ENCODE measurements at regions not wholly inside any gene's neighbourhood (a gene's known extent, or its start where the extent isn't known, plus 50 kb on each side); places are given as distances from the start of the nearest gene placed in this dataset.

DNA sequence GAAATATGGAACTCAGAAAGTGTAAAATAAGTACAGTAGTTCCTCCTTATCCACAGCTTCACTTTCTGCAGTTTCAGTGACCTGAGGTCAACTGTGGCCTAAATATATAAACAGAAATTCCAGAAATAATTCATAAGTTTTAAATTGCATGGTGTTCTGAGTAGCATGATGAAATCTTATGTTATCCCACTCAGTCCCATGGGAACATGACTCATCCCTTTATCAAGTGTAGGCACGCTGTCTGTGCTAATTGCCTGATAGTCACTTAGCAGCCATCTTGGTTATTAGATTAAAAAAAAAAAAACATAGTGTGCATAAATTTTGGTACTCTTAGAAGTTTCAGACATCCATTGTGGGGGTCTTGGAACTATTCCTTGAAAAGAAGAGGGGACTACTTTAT lies 983.4 kb upstream of the ADGRL3 start:
- no peak for DNase-seq

DNA sequence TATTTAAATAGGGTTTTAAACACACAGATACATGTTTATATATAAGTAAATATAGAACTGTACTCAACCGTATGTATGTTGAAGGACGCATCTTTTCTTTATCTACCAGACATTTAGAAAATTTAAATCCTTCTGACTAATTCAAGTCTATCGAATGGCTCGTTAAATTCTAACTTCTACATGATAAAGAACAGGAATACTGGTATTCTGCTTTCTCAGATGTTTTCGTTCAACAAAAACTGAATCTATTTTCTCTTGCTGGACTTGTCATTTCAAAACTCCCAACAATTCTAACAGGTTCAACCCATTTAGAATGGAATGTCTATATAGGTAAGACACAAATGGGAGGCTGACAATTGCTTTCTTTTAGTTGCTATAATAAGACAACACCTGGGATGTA lies 978.3 kb upstream of the ADGRL3 start:
- no peak for DNase-seq

DNA sequence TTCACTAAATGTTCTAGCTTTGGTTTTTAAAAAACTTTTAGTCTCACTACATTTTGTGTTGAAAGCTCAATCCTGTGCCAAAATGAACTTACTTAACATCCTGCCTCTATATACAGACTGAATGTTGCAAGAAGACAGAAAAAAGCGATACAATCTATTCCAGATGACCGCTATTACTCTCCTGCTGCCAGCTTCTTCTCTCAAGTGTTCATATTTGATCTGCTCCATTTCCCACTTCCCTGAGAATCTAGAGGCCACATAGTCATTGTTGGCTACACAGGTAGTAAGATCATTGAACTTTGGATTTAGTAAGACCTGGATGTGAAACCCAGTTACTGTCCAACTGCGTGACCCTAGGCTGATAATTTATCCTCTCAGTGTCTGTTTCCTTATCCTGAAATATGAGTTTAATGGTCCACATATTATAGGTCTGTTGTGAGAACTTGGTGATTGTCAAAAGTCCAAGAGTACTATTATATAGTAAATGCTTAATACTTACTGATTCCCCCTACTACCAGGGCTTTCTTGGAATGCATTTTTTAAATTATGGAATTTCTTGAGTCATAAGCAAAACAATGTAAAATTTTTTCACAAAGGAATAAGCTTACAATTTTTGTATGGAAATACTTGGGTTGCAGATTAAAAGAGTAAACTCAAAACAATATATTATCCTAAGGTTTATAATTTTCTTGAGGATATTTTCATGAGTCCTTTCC lies 976.8 kb upstream of the ADGRL3 start:
- DNase-seq, result no peak

DNA sequence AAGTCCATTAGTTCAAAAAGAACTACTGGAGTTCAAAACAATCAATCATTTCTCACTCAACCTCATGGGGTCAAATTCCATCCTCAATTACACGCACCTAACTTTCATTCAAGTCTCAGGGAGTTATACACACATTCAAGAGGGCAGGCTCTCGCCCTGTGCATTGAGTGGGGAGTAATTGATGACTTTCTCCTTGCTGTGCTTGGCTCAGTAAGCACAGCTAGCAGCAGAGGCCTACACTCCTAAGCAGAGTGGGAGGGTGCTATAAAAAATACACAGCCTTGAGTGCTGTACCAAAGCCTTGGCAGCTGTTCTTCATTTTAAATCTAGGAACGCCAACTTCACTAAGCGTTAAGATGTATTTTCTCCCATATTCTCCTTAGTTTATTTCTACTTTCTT lies 958.3 kb upstream of the ADGRL3 start:
- no peak for DNase-seq

DNA sequence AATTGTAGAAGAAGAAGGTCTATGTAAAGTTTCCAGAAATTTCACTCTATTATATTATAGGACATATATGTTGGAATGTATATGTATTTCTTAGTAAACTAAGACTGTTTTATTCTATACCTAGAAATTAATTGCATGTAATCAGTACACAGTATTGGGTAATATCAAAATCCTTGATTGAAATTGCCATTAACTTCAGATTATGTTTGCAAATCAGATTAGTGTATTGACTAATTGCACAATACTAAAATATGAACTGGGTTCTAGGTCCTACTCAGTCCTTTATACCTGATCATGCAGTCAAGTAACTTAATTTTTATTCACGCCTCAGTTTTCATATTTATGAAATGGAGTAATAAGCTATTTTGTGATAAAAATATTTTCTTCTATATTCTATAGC lies 950.3 kb upstream of the ADGRL3 start:
- DNase-seq, result no peak

DNA sequence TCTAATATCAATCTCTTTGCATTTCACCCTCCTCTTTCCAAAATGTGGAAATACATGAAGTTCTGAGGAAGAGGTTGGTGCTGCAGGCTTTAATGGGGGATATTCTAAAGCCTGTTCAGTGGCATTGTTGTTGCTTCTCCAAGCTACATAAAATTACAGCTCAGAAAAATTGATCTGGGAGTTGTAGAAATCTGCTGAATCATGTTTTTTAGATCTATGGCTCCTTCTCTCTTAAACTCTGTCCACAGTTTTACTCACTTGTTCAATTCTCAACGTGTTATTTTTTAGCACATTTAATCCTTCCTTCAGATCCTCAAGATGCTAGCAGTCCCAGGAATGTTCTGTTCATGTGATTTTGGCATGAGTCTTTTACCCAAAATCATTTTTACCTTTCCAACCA lies 949.5 kb upstream of the ADGRL3 start:
- DNase-seq, result no peak

DNA sequence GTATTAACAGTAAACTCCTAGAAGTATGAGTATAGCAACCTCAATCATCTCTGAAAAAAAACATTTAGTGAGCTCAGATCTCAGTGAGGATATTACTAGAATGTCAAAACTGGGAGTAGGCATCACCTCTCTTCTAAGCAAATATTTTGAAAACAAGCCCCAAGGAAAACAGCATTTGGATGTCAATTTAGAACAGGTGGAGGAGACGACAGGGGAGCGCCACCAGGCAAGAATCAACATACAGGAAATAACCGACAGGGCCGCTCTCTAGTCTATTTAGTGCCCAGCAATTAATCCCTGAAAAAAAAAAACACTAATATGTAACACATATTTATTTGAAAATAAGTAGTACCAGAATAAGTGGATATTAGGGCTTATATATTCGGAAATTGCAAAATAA lies 940.3 kb upstream of the ADGRL3 start:
- no peak for DNase-seq

DNA sequence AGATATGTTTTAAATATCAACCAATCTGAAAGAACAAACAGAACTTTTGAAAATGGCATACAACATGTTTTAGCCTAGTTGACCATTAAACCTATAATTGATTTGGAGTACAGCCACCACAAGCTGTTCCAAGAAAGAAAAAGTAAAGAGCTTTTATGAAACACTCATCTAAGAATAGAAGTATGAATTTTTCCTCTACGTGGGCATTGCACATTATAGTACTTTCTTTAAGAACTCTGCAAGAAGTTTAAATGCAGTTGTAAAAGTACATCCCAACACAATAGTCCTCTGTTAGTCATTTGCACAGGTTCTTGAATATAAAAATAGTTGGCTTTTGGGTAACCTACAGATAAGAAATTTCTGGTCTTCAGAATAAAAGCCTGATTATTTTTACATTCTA lies 933.6 kb upstream of the ADGRL3 start:
- no peak for DNase-seq

DNA sequence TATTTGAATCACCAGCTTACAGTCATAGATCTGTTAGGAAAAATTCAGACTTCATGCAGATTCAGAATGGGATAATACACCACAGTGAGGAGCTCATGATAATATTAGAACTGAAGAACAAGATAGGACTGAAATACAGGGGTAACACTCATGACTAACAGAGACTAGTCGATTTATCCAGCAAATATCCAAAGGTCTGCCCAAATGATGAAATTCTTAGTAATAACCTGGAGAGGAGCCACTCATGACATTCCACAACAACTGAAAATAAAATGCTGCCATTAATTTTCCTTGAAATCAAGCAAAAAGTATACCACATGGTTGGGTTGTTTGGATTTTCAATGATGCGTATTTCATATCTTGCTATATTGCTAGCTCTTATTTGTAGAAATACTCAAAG lies 903.7 kb upstream of the ADGRL3 start:
- no peak for DNase-seq

DNA sequence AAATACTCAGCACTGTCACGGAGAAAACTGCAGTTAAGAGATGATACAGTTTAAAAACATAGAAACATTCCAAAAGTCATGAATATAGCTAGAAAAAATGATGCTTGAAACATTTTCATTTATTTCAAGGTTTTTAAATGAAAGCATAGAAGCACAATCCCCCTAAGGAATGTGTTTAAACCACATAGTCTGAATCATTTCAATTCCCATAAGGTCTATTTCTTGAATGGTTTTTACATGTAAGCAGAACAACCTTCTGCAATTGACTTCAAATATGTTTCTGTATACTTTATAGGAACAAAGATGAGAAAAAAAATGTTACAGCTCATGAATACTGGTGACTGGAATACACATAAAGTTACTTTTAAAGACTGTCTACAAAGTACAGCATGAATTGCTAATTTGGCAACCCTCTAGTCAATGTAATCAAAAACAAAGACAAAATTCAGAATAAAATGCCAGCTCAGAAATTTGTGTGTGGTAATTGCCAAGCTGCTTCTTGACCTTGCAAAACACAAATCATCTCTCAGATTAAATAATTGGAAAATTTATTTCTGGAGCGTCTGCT lies 886.4 kb upstream of the ADGRL3 start:
- no peak for DNase-seq

DNA sequence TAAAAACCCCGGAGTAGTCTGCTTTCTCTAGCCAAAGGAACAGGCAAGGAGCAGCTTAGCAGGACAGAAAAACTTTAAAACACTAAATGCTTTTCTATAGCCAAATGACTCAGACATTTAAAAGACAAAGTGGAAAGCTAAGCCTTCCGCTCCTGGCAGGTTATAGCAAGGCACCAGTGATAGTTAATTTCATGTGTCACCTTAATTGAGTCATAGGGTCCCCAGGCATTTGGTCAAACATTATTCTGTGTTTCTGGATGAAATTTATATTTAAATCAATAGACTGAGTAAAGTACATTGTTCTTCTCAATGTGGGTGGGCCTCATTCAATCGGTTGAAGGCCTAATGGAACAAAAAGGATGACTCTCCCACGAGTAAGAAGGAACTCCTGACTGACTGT lies 885.7 kb upstream of the ADGRL3 start:
- DNase-seq, result no peak

DNA sequence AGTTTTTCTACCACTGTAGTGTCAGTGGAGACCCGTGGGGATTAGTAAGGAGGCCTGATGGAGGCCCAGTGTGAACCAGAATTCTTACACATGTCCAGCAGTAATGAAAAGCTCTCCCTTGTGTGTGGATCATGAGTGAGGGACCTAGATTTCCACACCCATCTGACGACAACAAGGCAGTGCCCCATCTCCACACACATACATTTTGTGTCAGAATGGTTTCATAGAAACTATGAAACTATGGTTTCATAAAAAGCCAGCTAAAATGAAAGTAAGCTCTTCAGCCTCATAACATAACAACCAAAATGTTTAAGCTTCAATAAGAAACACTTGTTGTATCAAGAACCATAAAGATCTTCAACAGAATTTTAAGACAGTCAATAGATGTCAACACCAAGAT lies 884.5 kb upstream of the ADGRL3 start:
- no peak for DNase-seq

DNA sequence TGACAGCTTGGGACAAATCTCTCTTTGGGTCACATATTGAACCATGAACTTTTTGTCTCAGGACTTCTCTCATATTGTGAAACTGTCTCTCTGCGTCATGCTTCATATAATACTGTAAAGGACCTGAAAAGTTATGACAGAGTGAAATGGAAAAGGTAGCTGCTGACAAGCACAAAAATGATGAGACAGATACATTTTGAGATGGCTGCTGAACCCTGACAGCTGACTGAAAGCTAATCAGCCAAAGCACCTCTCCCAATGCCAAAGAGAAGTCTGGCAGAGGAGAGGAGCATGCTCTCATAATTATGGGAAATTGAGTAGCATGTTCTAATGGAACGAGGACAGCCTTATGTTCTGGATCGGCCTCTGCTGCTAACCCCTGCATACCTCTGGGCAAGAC lies 873.4 kb upstream of the ADGRL3 start:
- DNase-seq, result no peak

DNA sequence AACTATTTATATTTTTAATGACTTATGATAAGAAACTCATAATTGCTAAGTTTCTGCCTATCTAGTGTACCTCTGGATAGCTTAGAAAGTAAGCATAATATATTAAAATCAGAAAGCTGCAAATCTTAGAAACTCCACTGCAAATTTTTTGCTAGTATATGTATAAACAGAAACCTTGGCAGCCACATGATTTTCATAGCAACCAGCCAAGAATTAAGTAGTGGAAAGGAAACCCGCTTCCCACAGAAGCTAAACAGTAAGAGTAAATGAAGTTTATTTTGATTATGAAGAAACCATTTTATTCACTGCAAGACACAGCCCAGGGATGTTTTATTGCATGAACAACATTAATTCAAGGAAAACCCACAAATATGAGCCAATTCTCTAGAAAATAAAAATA lies 872.5 kb upstream of the ADGRL3 start:
- no peak for DNase-seq

DNA sequence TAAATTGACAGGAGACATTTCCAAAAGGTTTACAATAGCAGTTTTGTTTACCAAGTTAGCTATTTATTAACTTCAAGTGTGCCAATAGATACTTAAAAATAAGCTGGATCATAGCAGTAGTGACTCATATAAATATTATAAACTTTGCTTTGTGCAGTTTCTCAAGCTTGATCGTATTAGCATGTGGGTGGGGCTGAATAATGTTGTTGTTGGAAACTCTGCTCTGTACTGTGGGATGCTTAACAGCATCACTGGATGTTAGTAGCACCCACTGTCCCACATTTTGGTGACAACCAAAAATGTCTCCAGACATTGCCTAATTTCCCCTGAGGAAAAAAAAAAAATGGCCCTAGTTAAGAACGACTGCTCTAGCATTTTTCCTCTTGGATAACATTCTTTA lies 855.2 kb upstream of the ADGRL3 start:
- DNase-seq, result no peak

DNA sequence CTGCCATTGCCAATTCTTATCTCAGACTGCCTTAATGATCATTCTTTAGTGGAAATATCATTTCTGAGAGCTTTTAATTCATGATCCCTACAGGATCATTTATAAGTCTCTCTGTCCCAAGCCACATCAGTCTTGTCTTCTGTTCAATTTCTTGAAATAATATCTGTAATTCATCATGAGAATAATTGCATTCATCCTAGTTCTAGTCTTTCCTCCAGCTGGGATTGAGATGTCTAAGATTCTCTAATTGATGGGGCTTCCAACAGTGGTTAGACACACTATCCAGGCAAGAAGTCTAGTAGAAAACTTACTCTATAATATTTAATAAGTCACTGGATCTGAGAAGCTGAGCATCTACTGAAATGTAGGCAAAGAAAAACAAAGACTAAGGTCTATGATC lies 854.7 kb upstream of the ADGRL3 start:
- DNase-seq, result no peak

DNA sequence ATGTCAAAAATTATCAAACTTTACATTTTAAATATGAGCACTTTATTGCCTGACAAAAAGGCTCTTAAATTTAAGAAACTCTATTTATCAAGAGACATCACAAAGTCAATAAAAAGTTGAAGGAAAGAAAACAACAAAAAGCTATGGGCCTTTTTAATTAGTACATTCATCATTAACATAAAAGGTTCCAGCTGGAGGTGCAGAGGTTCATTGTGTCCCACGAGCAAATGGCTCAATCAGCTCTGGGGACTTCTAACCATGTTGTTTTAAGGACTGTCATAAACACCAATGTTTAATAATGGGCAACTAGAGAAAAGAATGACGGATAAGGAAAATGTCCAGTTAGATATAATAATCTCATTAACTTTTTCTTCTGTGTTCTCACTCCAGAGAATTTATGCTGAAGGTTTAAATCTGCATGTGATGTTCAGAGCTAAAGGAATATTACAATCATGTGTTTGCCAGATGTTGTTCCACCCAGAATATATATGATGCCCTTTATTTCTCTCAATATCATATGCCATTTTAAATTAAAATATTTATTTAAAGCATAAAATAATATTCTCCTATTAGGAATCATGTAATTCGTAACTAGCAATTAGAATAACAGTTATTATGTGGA lies 840.3 kb upstream of the ADGRL3 start:
- no peak for DNase-seq

DNA sequence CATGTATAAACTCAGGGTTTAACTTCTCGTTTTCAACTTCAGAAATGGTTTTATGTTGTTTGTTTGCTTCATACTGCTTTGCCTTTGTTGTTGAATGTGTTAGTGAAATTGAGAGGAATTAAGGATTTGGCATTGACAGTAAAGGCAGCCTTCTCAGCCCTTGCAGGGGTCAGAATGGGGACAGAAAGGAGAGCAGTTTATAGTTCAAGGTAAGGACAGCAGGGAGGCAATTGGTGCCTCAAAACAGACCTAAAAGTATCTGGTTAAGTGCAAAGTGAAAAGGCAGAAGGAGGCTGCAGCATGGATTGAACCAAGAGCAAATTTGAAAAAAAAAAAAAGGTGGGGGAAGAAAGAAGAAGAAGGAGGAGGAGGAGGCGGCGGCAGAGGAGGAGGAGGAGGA lies 835.0 kb upstream of the ADGRL3 start:
- no peak for DNase-seq

DNA sequence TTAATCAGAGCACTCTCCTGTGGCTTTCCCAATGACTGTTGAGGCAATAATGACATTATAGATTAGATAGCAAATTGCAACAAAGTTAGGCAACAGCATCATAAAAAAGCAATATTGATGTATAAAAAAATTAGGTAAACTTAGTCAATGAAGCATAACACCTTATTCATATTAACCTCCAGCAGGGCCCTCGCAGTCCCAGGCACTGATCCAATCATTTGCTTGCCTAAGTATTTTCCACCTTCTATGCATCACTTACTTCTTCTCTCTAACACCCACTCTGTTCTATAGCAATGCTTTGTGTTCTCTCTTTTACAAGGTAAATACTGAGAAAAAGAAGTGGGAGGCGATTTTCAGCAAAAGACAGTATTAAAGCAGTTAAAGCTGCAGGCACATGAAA lies 833.5 kb upstream of the ADGRL3 start:
- DNase-seq, result no peak

DNA sequence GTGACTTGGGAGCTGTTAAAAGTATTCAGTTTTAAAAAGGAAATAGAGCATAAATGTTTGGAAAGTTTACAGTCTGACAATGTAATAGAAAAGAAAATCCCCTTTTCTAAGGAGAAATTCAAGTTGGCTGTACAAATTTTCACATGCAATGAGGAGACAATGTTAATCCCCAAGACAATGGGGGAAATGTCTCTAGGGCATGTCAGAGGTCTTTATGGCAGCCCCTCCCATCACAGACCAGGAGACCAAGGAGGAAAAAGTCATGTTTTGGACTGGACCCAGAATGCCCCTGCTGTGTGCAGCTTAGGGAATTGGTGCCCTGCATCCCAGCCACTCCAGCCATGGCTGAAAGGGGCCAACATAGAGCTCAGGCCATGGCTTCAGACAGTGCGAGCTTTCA lies 831.1 kb upstream of the ADGRL3 start:
- no peak for DNase-seq

DNA sequence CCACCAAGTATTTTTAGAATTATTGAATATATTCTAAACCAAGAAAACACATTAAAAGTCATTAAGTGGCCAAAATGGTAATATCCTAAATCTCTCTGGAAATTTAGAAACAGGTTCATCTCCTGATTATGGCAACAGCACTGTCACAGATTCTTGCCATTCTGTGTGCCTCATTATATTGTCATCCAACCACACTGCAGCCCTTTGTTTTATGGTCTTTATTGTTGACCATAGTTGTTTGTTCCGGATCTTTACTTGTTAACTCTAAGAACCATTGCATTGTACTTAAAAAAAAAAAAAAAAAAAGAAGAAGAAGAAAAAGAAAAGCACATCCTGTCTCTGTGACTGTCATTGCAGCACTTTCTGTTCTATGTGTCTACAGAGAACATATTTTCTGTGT lies 822.1 kb upstream of the ADGRL3 start:
- DNase-seq, result no peak

DNA sequence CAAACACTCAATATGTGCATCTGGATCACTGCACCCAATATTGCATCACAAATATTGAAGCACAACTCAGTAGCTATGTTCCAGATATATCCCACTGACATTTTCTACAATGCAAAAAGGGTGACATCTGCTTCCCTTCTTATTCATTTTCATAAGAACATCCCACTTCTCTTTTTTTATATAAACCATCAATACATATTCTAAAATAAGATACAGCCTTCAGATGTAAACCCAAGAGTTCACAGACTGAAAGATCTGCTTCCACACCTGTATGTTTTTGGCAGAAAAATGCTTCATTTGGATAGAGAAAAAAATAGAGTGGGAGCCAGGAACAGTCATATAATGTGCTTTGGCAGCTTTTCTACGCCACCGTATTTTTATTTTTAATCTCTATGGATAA lies 815.6 kb upstream of the ADGRL3 start:
- DNase-seq, result no peak

DNA sequence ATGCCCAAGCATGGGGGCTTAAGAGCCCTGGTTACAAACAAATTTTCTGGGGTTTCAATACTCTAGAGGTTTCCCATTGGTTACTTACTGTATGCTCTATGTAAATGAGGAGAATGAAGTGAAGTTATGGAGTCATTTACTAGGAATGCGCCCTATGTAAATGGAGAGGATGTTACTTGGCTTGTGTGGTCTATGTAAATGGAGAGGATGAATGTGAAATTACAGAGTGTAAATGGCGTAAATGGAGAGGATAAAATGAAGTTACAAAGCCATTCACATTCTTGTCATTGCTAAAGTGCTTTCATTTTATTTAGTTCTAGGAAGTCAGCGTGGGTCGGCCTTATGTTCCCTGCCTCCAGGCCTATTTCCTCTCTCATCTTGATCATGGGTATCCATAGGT lies 810.5 kb upstream of the ADGRL3 start:
- DNase-seq, result no peak

DNA sequence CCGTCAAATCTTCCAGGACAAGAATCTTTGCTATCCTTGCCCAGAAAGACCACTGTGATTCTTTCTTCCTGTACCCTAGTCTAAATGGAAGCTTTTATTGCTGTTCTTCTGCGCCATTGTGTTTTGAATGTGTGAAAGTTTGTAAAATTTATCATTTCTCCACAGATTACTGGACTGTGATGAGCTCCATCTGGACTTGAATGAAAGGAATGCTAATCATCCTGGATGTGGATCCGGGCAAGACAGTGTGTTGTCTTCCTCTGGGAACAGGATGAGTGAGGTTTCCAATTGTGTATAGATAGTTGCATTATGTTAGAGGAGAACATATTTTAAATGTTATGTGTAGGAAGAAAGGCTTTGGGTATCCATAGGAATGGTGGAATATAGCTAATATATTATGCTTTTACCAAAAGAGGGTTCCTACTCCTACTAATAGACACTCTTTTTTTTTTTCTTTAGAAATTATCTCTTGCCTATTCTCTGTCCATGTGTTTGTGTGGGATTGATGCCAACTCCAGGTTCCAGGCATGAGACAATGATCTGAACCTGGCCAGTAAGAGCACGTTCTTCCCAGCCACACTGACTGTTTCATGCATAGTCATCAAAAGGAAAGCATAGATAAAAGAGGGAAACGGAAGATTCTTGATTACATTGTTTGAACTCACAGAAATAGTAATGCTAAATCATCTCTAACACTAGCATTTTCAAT lies 803.6 kb upstream of the ADGRL3 start:
- DNase-seq, result no peak

All from NK-92 treated with Interleukin-12 subunit alpha and Interleukin-12 subunit beta, amount 100 ng/mL, for 24 hours (cell line).